ENCODE measurements at regions not wholly inside any gene's neighbourhood (a gene's known extent, or its start where the extent isn't known, plus 50 kb on each side); places are given as distances from the start of the nearest gene placed in this dataset.
A peak's percentile ranks its signal among the peaks of the same experiment; 100 is the strongest.
"Not testable (repeated sequence)": the region's sequence is repeated elsewhere in the genome, so short reads cannot be mapped to it uniquely, and the experiment has no call there.

DNA sequence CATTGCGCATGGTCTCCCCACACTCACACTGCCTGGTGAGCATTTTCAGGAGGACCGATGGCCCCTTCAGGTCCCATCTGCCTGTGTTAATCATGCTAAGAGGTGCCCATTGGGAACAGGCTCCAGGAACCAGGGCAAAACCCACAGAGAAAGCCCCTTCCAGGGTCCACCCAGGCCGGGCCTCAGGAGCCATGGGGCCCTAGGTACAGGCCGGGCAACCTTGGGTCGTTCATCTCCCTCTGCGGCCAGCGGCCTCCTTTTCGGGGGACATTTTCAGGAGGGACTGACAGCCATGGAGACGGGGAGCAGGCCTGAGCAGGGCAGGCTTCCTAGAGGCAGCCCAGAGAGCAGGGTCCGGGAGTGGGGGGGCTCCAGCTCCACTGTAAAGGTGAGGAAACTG, 68.0 kb upstream of the TAMM41 start:
- Mint-ChIP-seq H3K36me3 (ENCODE audit: low read depth) (no peaks in the 10 kb centered on the region), H3K27ac (no peak overlapping the region)

DNA sequence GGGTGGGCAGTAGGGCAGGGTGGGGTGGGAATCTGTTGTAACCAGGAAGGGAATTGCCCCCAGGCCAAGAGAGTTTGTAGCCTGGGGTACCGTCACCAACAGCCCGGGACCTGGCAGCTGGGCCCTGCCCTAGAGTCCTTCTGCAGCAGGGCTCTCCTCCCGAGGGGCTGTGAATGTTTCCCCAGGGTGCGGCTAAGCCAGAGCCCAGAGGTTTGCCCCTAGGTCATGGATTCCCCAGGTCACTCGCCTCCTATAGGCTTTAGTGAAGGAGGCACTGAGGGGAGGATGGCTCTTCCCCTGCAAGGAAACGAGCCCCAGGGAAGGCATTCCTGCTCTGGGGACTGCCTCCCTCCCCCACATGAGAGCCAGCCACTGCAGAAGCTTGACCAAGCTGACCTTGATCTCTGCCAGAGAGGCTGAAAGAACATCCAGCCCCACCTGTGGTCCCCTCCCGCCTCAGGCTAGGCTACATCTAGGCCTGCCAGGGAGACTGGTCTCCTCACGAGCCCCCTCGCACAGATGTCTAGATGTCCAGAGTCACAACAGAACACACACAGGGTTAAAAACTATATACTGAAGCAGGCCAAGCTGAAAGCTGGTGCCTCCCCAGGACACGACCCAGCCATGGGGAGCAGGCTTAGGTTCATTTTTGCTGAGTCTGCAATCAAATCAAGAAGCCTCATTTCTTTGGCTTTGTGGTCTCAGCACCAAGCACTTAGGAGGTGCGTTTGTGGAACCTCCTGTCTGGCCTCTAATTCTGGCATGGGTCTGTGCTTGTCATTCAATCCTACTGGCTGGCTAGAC, 69.1 kb upstream of the TAMM41 start:
- no peak overlapping the region for H3K4me3 Mint-ChIP-seq
- no peaks in the 10 kb centered on the region for H3K36me3 Mint-ChIP-seq (ENCODE audit: low read depth)
- H3K9me3 Mint-ChIP-seq = peaks cover 11% of the 10 kb centered on the region
- Histone ChIP-seq H3K27me3 (ENCODE audit: control insufficient read depth, insufficient read depth, low read length, poor library complexity, severe bottlenecking) (no peaks in the 10 kb centered on the region), H3K4me1 (ENCODE audit: control insufficient read depth, insufficient read depth, low read length) (no peaks in the 10 kb centered on the region), H3K36me3 (ENCODE audit: control insufficient read depth, insufficient read depth, low read length) (no peaks in the 10 kb centered on the region), H3K4me3 (ENCODE audit: low read length) (no peak overlapping the region), H3K9me3 (ENCODE audit: control insufficient read depth, low read length) (no peaks in the 10 kb centered on the region), H3K9ac (ENCODE audit: extremely low read depth, low read length, poor library complexity, severe bottlenecking) (no peak overlapping the region), H3K27ac (ENCODE audit: low read depth, low read length) (no peak overlapping the region)
- WGBS, 2 experiments (ENCODE audit: insufficient coverage in 1 of 2, insufficient read length in 1 of 2) = 83 to 84% methylated on average over 6 to 11 of the region's 11 CpGs
- DNase-seq = peak; percentile 47
- no peaks in the 10 kb centered on the region for H3K4me1 Mint-ChIP-seq
- TF ChIP-seq, protein P1, sequence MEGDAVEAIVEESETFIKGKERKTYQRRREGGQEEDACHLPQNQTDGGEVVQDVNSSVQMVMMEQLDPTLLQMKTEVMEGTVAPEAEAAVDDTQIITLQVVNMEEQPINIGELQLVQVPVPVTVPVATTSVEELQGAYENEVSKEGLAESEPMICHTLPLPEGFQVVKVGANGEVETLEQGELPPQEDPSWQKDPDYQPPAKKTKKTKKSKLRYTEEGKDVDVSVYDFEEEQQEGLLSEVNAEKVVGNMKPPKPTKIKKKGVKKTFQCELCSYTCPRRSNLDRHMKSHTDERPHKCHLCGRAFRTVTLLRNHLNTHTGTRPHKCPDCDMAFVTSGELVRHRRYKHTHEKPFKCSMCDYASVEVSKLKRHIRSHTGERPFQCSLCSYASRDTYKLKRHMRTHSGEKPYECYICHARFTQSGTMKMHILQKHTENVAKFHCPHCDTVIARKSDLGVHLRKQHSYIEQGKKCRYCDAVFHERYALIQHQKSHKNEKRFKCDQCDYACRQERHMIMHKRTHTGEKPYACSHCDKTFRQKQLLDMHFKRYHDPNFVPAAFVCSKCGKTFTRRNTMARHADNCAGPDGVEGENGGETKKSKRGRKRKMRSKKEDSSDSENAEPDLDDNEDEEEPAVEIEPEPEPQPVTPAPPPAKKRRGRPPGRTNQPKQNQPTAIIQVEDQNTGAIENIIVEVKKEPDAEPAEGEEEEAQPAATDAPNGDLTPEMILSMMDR (conservative IDR thresholded peaks at IDR 0.05) = no peak
- H3K27ac Mint-ChIP-seq = no peak overlapping the region
- peaks cover 2% of the 10 kb centered on the region for H3K27me3 Mint-ChIP-seq (ENCODE audit: insufficient read depth)

More for the DNA sequence above, 68.0 kb upstream of the TAMM41 start:
- Histone ChIP-seq H3K27ac (ENCODE audit: low read depth, low read length) (no peak overlapping the region), H3K4me3 (ENCODE audit: low read length) (no peak overlapping the region), H3K27me3 (ENCODE audit: control insufficient read depth, insufficient read depth, low read length, poor library complexity, severe bottlenecking) (no peaks in the 10 kb centered on the region), H3K4me1 (ENCODE audit: control insufficient read depth, insufficient read depth, low read length) (no peaks in the 10 kb centered on the region), H3K9me3 (ENCODE audit: control insufficient read depth, low read length) (no peaks in the 10 kb centered on the region), H3K9ac (ENCODE audit: extremely low read depth, low read length, poor library complexity, severe bottlenecking) (no peak overlapping the region), H3K36me3 (ENCODE audit: control insufficient read depth, insufficient read depth, low read length) (no peaks in the 10 kb centered on the region)
- Mint-ChIP-seq H3K4me3 (no peak overlapping the region), H3K27me3 (ENCODE audit: insufficient read depth) (peaks cover 2% of the 10 kb centered on the region), H3K4me1 (no peaks in the 10 kb centered on the region), H3K9me3 (peaks cover 11% of the 10 kb centered on the region)
- TF ChIP-seq, protein P1 (conservative IDR thresholded peaks at IDR 0.05) = no peak
- DNase-seq = peak; percentile 24
- 84% methylated on average over 6 to 10 of the region's 10 CpGs for WGBS, 2 experiments (ENCODE audit: insufficient coverage in 1 of 2, insufficient read length in 1 of 2)

DNA sequence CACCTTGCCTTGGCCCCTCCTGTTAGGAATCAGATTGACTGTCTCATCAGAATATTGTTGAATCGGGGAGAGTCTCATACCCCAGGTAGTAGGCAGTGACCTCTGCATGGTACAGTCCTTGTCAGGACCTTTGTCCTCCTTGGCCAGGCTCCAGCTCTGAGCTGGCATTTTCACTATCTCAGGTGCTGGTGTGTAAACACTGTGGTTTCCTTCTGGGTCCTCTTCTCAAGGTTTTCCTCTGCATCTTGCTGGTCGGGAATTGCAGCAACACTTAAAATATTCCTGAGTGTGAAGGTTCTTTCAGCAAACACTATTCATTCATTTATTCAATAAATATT, 69.7 kb upstream of the TAMM41 start:
- not testable (repeated sequence) for H3K4me3 ChIP-seq (ENCODE audit: low read length)
- H3K9me3 Mint-ChIP-seq = peaks cover 11% of the 10 kb centered on the region
- WGBS, 2 experiments (ENCODE audit: insufficient coverage in 1 of 2, insufficient read length in 1 of 2) = 94% methylated on average over 1 to 2 of the region's 2 CpGs

More for the DNA sequence above, 69.7 kb upstream of the TAMM41 start:
- H3K27ac Mint-ChIP-seq; H3K27ac ChIP-seq (ENCODE audit: low read depth, low read length); H3K27me3 Mint-ChIP-seq (ENCODE audit: insufficient read depth); H3K4me1 Mint-ChIP-seq; H3K36me3 Mint-ChIP-seq (ENCODE audit: low read depth); H3K4me3 Mint-ChIP-seq; DNase-seq; H3K36me3 ChIP-seq (ENCODE audit: control insufficient read depth, insufficient read depth, low read length); H3K9me3 ChIP-seq (ENCODE audit: control insufficient read depth, low read length); H3K27me3 ChIP-seq (ENCODE audit: control insufficient read depth, insufficient read depth, low read length, poor library complexity, severe bottlenecking); H3K9ac ChIP-seq (ENCODE audit: extremely low read depth, low read length, poor library complexity, severe bottlenecking); H3K4me1 ChIP-seq (ENCODE audit: control insufficient read depth, insufficient read depth, low read length): not testable (repeated sequence)
